ENCODE measurements at regions not wholly inside any gene's neighbourhood (a gene's known extent, or its start where the extent isn't known, plus 50 kb on each side); places are given as distances from the start of the nearest gene placed in this dataset.

DNA sequence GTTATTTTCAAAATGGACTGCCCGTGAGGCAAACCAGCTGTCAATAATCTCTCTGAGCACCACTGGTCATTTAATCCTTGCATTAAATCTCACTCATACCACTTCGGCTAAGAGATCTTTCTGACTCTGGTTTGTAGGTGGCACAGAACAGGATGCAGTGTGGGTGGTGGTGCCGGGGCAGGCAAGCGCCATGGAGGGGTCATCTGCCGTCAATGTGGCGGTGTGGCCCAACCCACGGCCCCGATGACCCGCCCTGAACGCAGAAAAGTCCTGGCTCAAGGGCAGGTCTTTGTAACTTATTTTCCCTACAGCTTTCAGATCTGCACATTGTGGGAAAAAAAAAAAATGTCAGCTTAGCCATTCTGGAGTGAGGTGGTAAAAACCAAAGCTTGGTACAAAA lies 73.2 kb upstream of the MGMT start:
- TF ChIP-seq, protein P1, sequence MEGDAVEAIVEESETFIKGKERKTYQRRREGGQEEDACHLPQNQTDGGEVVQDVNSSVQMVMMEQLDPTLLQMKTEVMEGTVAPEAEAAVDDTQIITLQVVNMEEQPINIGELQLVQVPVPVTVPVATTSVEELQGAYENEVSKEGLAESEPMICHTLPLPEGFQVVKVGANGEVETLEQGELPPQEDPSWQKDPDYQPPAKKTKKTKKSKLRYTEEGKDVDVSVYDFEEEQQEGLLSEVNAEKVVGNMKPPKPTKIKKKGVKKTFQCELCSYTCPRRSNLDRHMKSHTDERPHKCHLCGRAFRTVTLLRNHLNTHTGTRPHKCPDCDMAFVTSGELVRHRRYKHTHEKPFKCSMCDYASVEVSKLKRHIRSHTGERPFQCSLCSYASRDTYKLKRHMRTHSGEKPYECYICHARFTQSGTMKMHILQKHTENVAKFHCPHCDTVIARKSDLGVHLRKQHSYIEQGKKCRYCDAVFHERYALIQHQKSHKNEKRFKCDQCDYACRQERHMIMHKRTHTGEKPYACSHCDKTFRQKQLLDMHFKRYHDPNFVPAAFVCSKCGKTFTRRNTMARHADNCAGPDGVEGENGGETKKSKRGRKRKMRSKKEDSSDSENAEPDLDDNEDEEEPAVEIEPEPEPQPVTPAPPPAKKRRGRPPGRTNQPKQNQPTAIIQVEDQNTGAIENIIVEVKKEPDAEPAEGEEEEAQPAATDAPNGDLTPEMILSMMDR (IDR thresholded peaks at IDR 0.05), result no peak
- TF ChIP-seq EZH2phosphoT487 (IDR thresholded peaks at IDR 0.05), result no peak
